ENCODE measurements at regions not wholly inside any gene's neighbourhood (a gene's known extent, or its start where the extent isn't known, plus 50 kb on each side); places are given as distances from the start of the nearest gene placed in this dataset.

DNA sequence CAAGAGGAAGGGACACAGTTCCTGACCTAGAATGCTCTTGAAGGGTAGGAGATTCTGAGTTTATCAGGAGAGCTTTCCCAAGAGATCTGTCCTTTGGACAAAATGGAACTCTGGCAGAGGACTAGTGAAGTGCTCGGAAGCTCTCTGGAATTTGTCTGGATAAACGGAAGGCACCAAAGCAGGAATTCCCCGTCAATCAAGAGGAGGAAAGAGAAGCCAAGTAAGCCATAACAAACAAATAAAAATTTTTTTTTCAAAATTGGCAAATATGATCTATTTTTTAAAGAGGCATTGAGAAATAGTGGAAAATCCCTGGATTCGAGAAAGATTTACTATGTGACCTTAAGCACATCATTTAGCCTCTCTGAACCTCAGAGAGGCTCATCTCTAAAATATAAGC is 99.2 kb downstream of the GRIN2B start:
- Histone ChIP-seq H3K4me3 (replicated peaks in 1 of 3; ENCODE audit: insufficient read depth in 1 of 3, low read depth in 2 of 3, low read length in 3 of 3) (no peak overlapping the region), H3K27me3 (ENCODE audit: control insufficient read depth in 1 of 2, insufficient read depth in 2 of 2, low read length in 2 of 2) (peaks cover 0 to 4% of the 10 kb centered on the region in 2 experiments; a peak in 1 of 5 replicates), H3K27ac (ENCODE audit: extremely low read length, insufficient read depth, low read length) (no peak overlapping the region), H3K9me3 (ENCODE audit: low read length) (no peaks in the 10 kb centered on the region), H2AFZ (ENCODE audit: low read length) (no peak overlapping the region), H3K79me2 (ENCODE audit: insufficient read depth, low read length) (no peaks in the 10 kb centered on the region), H3K9ac (ENCODE audit: insufficient read depth, low read depth, low read length) (no peak overlapping the region), H4K20me1 (ENCODE audit: insufficient read depth, low read length) (no peaks in the 10 kb centered on the region), H3K4me1 (ENCODE audit: insufficient read depth, low read length) (no peaks in the 10 kb centered on the region), H3K4me2 (ENCODE audit: low read depth, low read length) (no peak overlapping the region), H3K36me3 (replicated peaks in 1 of 2; ENCODE audit: control insufficient read depth in 1 of 2, insufficient read depth in 2 of 2, low read length in 2 of 2) (no peaks in the 10 kb centered on the region)
- ChIA-PET POLR2A (no interaction called here), CTCF (ENCODE audit: low intra/inter-chr PET ratio, low total read pairs) (no interaction called here)
- FAIRE-seq (no peak), ATAC-seq (no peak), DNase-seq (ENCODE audit: low spot score) (no peak)
- in situ Hi-C loops (cut with HindIII; ENCODE audit: extremely low pct_ligation_motif_present, low pct_unique_long_range_greater_than_20kb): no loop called here
- WGBS (ENCODE audit: low lambda C conversion rate): 12% methylated on average over 4 of the region's 4 CpGs
- BruUV-seq (replicated peaks): no TSS peak
- TF ChIP-seq ZKSCAN5 (CRISPR knock-in tag; IDR thresholded peaks at IDR 0.05) (no peak), NFKBIZ (CRISPR knock-in tag; IDR thresholded peaks at IDR 0.05) (no peak), TBL1XR1 (IDR thresholded peaks at IDR 0.05; ENCODE audit: borderline replicate concordance, low read length, partially characterized antibody) (no peak), SNAI1 (CRISPR knock-in tag; IDR thresholded peaks at IDR 0.05; ENCODE audit: borderline replicate concordance) (no peak), ZNF484 (CRISPR knock-in tag; IDR thresholded peaks at IDR 0.05; ENCODE audit: borderline replicate concordance, low read depth) (no peak), HNRNPLL (IDR thresholded peaks at IDR 0.05; ENCODE audit: low read depth, low read length, poor library complexity, severe bottlenecking) (no peak), THAP11 (CRISPR knock-in tag; IDR thresholded peaks at IDR 0.05) (no peak), ZNF317 (CRISPR knock-in tag; IDR thresholded peaks at IDR 0.05) (no peak)
- intact Hi-C loops (cut with micrococcal nuclease; ENCODE audit: unreplicated experiment): no loop called here

GRCh38 chr12:13880613-13881012 is 100.8 kb downstream of the GRIN2B start:
- FAIRE-seq (no peak), ATAC-seq (peak; percentile 84), DNase-seq (ENCODE audit: low spot score) (no peak)
- no TSS peak for BruUV-seq (replicated peaks)
- Histone ChIP-seq H3K27me3 (ENCODE audit: control insufficient read depth in 1 of 2, insufficient read depth in 2 of 2, low read length in 2 of 2) (no peaks in the 10 kb centered on the region; a peak in 1 of 5 replicates), H2AFZ (ENCODE audit: low read length) (no peak overlapping the region), H3K36me3 (replicated peaks in 1 of 2; ENCODE audit: control insufficient read depth in 1 of 2, insufficient read depth in 2 of 2, low read length in 2 of 2) (no peaks in the 10 kb centered on the region), H3K79me2 (ENCODE audit: insufficient read depth, low read length) (no peaks in the 10 kb centered on the region), H3K9ac (ENCODE audit: insufficient read depth, low read depth, low read length) (no peak overlapping the region), H3K9me3 (ENCODE audit: low read length) (no peaks in the 10 kb centered on the region), H3K4me2 (ENCODE audit: low read depth, low read length) (no peak overlapping the region), H3K27ac (ENCODE audit: extremely low read length, insufficient read depth, low read length) (no peak overlapping the region), H3K4me3 (replicated peaks in 1 of 3; ENCODE audit: insufficient read depth in 1 of 3, low read depth in 2 of 3, low read length in 3 of 3) (no peak overlapping the region), H4K20me1 (ENCODE audit: insufficient read depth, low read length) (no peaks in the 10 kb centered on the region), H3K4me1 (ENCODE audit: insufficient read depth, low read length) (no peaks in the 10 kb centered on the region)
- ChIA-PET CTCF (ENCODE audit: low intra/inter-chr PET ratio, low total read pairs) (no interaction called here), POLR2A (no interaction called here)
- WGBS (ENCODE audit: low lambda C conversion rate): 3% methylated on average over 4 of the region's 4 CpGs
- intact Hi-C loops (cut with micrococcal nuclease; ENCODE audit: unreplicated experiment) (no loop called here), in situ Hi-C loops (cut with HindIII; ENCODE audit: extremely low pct_ligation_motif_present, low pct_unique_long_range_greater_than_20kb) (no loop called here)
- TF ChIP-seq NFIB (CRISPR knock-in tag; IDR thresholded peaks at IDR 0.05; ENCODE audit: borderline replicate concordance) (no peak), NFRKB (IDR thresholded peaks at IDR 0.05) (no peak), ZNF329 (CRISPR knock-in tag; IDR thresholded peaks at IDR 0.05; ENCODE audit: low read depth) (no peak), ZSCAN21 (CRISPR knock-in tag; IDR thresholded peaks at IDR 0.05; ENCODE audit: borderline replicate concordance) (no peak), ZNF383 (CRISPR knock-in tag; IDR thresholded peaks at IDR 0.05; ENCODE audit: borderline replicate concordance) (no peak), KDM5A (IDR thresholded peaks at IDR 0.05; ENCODE audit: borderline replicate concordance, low read length) (no peak), ZNF660 (CRISPR knock-in tag; IDR thresholded peaks at IDR 0.05; ENCODE audit: borderline replicate concordance, low read depth) (no peak), ADNP (CRISPR knock-in tag; IDR thresholded peaks at IDR 0.05) (no peak)

All from HepG2 (cell line).